K562 (cell line): ENCODE measurements at regions not wholly inside any gene's neighbourhood (a gene's known extent, or its start where the extent isn't known, plus 50 kb on each side); places are given as distances from the start of the nearest gene placed in this dataset.

Experiments
- ATAC-seq: fragments of 200-7000 bp; cut with Tn5 transposase; 3 replicates; pipeline ENCODE4 v1.9.1; 2020; ENCODE audit warnings: moderate library complexity
- BruUV-seq: library from RNA; stranded (reverse); fragments of 400-500 nt; replicated peaks from 2 replicates; lab custom pipeline; 2021; lab: Mats Ljungman, UMichigan
- CTCF ChIA-PET: fragments of 300-600 bp; formaldehyde crosslinking; extraction: SDS; loops from one replicate; lab custom pipeline; 2021; ENCODE audit warnings: low intra/inter-chr PET ratio; lab: Yijun Ruan, JAX
- POLR2A ChIA-PET: fragments of 300-600, 350-650 bp; sonication (Branson Sonifier 250); formaldehyde crosslinking; extraction: SDS; loops from one replicate; lab custom pipeline; 2021; ENCODE audit warnings: antibody characterized with exemption, inconsistent platforms; lab: Yijun Ruan, JAX
- DNase-seq, 4 experiments: peaks; one replicate each; pipeline versions ENCODE4 v3.0.0 to v3.0.0-alpha.2; 2011 to 2018; ENCODE audit warnings: low spot score in 3 of 4, mixed read lengths in 3 of 4; ENCODE audit errors: extremely low read depth in 1 of 4
- FAIRE-seq: peaks from 2 replicates; lab custom pipeline; 2011; peaks lifted over from hg19 to GRCh38; lab: Jason Lieb, UNC
- H2AFZ ChIP-seq: 2 replicates; pipeline ENCODE4 v1.6.0; 2011; ENCODE audit warnings: low read depth, low read length, control low read depth, inconsistent platforms
- H3K27ac ChIP-seq: fragments of 200-600 bp; 3 replicates; pipeline ENCODE4 v1.8.0; 2011; ENCODE audit warnings: low read depth, mild to moderate bottlenecking, control low read depth, inconsistent platforms, low read length, moderate library complexity, mixed read lengths; ENCODE audit errors: extremely low read depth
- H3K27me3 ChIP-seq, 2 experiments: fragments of 300-600 bp in 1 of 2; 2 replicates in 1 of 2; 3 replicates in 1 of 2; pipeline versions ENCODE4 v1.6.0 to v1.8.0; 2011; ENCODE audit warnings: inconsistent platforms in 2 of 2, low read length in 2 of 2, mild to moderate bottlenecking in 1 of 2, mixed read lengths in 1 of 2, moderate library complexity in 1 of 2; ENCODE audit not compliant: control insufficient read depth in 2 of 2, insufficient read depth in 2 of 2
- H3K36me3 ChIP-seq: fragments of 300-600 bp; 3 replicates; pipeline ENCODE4 v1.8.0; 2011; ENCODE audit warnings: mild to moderate bottlenecking, low read length, inconsistent platforms; ENCODE audit not compliant: control insufficient read depth, insufficient read depth
- H3K4me1 ChIP-seq, 2 experiments: fragments of 200-600 bp in 1 of 2; replicated peaks in 1 of 2; 2 replicates in 1 of 2; 3 replicates in 1 of 2; pipeline versions ENCODE4 v1.5.1 to v1.8.0; 2011; ENCODE audit warnings: inconsistent platforms in 2 of 2, low read length in 2 of 2, mild to moderate bottlenecking in 1 of 2, mixed read lengths in 1 of 2, moderate library complexity in 1 of 2; ENCODE audit not compliant: control insufficient read depth in 2 of 2, insufficient read depth in 2 of 2
- H3K4me2 ChIP-seq: 2 replicates; pipeline ENCODE4 v1.6.1; 2011; ENCODE audit warnings: low read length, control low read depth, inconsistent platforms, mixed read lengths; ENCODE audit not compliant: insufficient read depth
- H3K4me3 ChIP-seq: fragments of 200-600 bp; sonication (generic), shearing (Covaris generic); 2 replicates; pipeline ENCODE4 v1.5.1; 2016; ENCODE audit warnings: control low read depth, inconsistent platforms
- H3K79me2 ChIP-seq: fragments of 200-600 bp; 3 replicates; pipeline ENCODE4 v1.8.0; 2011; ENCODE audit warnings: low read length, inconsistent platforms; ENCODE audit not compliant: control insufficient read depth, insufficient read depth
- H3K9ac ChIP-seq, 2 experiments: 2 replicates each; pipeline versions ENCODE4 v1.6.0 to v1.6.1; 2011; ENCODE audit warnings: low read depth in 2 of 2, low read length in 2 of 2, control low read depth in 1 of 2, inconsistent platforms in 1 of 2, mild to moderate bottlenecking in 1 of 2, mixed read lengths in 1 of 2; ENCODE audit not compliant: insufficient read depth in 1 of 2
- H3K9me1 ChIP-seq: one replicate; pipeline ENCODE4 v1.6.0; 2011; ENCODE audit warnings: inconsistent platforms, mild to moderate bottlenecking, low read length, moderate library complexity; ENCODE audit not compliant: control insufficient read depth, insufficient read depth
- H3K9me3 ChIP-seq: replicated peaks from 2 replicates; pipeline ENCODE4 v1.5.1; 2011; ENCODE audit warnings: low read depth, low read length, inconsistent platforms; ENCODE audit not compliant: control insufficient read depth, insufficient read depth
- H4K20me1 ChIP-seq: replicated peaks from 2 replicates; pipeline ENCODE4 v1.6.1; 2011; ENCODE audit warnings: low read length, inconsistent platforms, mixed read lengths; ENCODE audit not compliant: control insufficient read depth, insufficient read depth
- CTCF ChIP-seq, 3 experiments: IDR thresholded peaks in 2 of 3; conservative IDR thresholded peaks in 1 of 3; 2 replicates each; pipeline ENCODE4 v1.5.1; 2011 to 2012; ENCODE audit warnings: low read length in 3 of 3, mild to moderate bottlenecking in 3 of 3, control low read depth in 2 of 3, improper control_type of control experiment in 1 of 3, inconsistent platforms in 1 of 3, low read depth in 1 of 3, mixed read lengths in 1 of 3, moderate library complexity in 1 of 3; ENCODE audit not compliant: insufficient read depth in 2 of 3
- ETS1 ChIP-seq: conservative IDR thresholded peaks from 2 replicates; pipeline ENCODE4 v1.6.1; 2011; ENCODE audit warnings: low read depth, mild to moderate bottlenecking, low read length; ENCODE audit not compliant: control insufficient read depth
- PREB ChIP-seq: sonication (generic); formaldehyde crosslinking; IDR thresholded peaks from 2 replicates; pipeline ENCODE4 v1.8.1; 2023; ENCODE audit warnings: mild to moderate bottlenecking, missing genetic modification reagents
- RAD21 ChIP-seq, 2 experiments: fragments of 250-450 bp in 1 of 2; fragments of 450-650 bp in 1 of 2; sonication (Bioruptor Pico) in 1 of 2; formaldehyde crosslinking in 1 of 2; IDR thresholded peaks in 1 of 2; conservative IDR thresholded peaks in 1 of 2; 2 replicates each; pipeline versions ENCODE4 v1.4.0 to v1.8.0; 2020 to 2022; ENCODE audit warnings: mild to moderate bottlenecking in 2 of 2, moderate library complexity in 1 of 2
- WGBS: fragments of 100-300 bp; shearing (Covaris generic); methylation state at CpG from one replicate; pipeline ENCODE4 v1.1.6; 2016; ENCODE audit warnings: low coverage, mixed read lengths; ENCODE audit not compliant: insufficient coverage; ENCODE audit errors: missing lambda C conversion rate; 5-methylcytosine and 5-hydroxymethylcytosine counted together
- in situ Hi-C: fragments of 300-500 bp; cut with MboI; formaldehyde crosslinking; loops from 4 replicates; pipeline ENCODE4 v1.15.0; 2018; ENCODE audit warnings: inconsistent platforms, mixed read lengths
- intact Hi-C: fragments of 100-400 bp; cut with micrococcal nuclease; formaldehyde crosslinking; loops from 2 replicates; pipeline ENCODE4 v1.14.2; 2022

GRCh38 chr15:47374222-47374621 lies 343.1 kb upstream of the SEMA6D start:
- ChIA-PET POLR2A (no interaction called here), CTCF (no interaction called here)
- BruUV-seq = no TSS peak
- Histone ChIP-seq H3K4me1 (no peaks in the 10 kb centered on the region), H3K79me2 (no peaks in the 10 kb centered on the region), H3K27me3 (no peaks in the 10 kb centered on the region), H4K20me1 (no peaks in the 10 kb centered on the region), H3K36me3 (no peaks in the 10 kb centered on the region), H3K4me2 (no peak overlapping the region), H3K9me1 (no peaks in the 10 kb centered on the region), H3K9me3 (no peaks in the 10 kb centered on the region), H3K4me3 (no peak overlapping the region), H2AFZ (no peak overlapping the region), H3K27ac (no peak overlapping the region), H3K9ac (no peak overlapping the region)
- no peak for ATAC-seq
- no peak for DNase-seq
- in situ Hi-C loops = no loop called here
- TF ChIP-seq CTCF (IDR thresholded peaks at IDR 0.05 in 2 of 3, conservative IDR thresholded peaks at IDR 0.05 in 1 of 3; ENCODE audit: insufficient read depth in 2 of 3, low read depth in 1 of 3, low read length in 3 of 3) = 0 out of 6 replicates have a peak, but pooled peaks of 1 of the 3 experiments have one; percentile 5
- TF ChIP-seq RAD21 (CRISPR knock-in tag; conservative IDR thresholded peaks at IDR 0.05 in 1 of 2, IDR thresholded peaks at IDR 0.05 in 1 of 2) = peak; percentile 43 to 69
- TF ChIP-seq PREB (CRISPR knock-in tag) = no peak
- no peak for TF ChIP-seq ETS1
- WGBS = 0% methylated on average over 1 of the region's 1 CpG
- FAIRE-seq = no peak
- intact Hi-C loops = no loop called here
